Fibroblast of skin of right biceps (primary cell): ENCODE measurements at regions not wholly inside any gene's neighbourhood (a gene's known extent, or its start where the extent isn't known, plus 50 kb on each side); places are given as distances from the start of the nearest gene placed in this dataset.

ENCODE experiments used
- DNase-seq: peaks from one replicate; pipeline ENCODE4 v3.0.0-alpha.2; 2013

DNA sequence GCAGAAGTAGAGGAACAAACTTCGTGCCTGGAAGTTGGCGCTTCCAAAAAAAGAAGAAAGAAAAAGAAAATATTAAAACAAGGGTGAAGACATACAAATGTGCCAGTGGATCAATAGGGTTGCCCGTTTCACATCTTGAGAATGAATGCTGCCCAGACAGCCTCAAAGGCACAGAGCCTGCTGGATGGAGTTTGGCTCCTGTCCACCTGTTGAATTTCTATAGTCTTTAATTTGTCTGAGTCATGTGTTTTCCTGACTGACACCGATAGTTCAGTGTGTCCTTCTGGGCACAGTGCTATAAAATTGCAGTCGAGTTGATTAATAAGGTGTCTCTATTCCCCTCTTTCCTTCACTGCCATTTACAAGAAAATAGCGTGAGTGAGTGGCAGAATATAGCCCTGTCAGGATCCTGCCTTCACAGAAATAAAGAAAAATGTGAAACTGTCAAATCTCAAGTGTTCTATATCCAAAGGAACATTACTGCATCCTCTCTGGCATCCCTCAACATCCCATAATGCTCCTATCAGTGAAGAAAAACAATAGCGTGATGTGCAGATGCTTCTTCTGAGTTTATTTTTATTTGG is 471.3 kb upstream of the AUTS2 start:
- no peak for DNase-seq

DNA sequence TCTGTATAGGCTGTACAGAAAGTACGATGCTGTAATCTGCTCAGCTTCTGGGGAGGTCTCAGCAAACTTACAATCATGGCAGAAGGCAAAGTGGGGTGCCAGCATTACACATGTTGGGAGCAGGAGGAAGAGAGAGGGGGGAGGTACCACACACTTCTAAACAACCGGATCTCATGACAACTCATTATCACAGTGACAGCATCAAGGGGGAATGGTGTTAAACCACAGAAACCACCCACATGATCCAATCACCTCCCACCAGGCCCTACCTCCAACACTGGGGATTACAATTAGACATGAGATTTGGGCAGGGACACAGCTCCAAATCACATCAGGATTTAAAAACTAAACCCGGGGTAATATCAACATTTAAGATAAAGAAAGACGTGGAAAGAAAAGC is 468.8 kb upstream of the AUTS2 start:
- DNase-seq, result peak; percentile 65

DNA sequence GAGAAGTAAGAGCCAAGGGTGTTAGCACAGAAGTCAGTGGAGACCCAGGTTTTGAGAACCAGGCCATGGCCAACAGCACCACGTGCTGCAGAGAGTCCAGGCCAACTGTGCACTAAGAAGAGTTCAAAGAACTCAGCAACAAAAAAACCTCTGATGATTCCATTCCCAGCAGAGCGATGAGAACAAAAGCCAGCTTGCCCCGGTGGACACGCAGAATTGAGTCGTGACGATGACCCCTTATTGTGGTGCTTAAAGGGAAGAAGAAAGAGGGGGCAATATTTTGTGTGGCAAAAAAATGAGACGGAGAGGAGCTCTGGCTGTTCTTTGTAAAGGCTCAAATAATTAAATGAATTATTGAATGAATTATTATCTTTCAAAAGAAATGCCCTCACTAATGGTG is 468.3 kb upstream of the AUTS2 start:
- DNase-seq, result no peak

DNA sequence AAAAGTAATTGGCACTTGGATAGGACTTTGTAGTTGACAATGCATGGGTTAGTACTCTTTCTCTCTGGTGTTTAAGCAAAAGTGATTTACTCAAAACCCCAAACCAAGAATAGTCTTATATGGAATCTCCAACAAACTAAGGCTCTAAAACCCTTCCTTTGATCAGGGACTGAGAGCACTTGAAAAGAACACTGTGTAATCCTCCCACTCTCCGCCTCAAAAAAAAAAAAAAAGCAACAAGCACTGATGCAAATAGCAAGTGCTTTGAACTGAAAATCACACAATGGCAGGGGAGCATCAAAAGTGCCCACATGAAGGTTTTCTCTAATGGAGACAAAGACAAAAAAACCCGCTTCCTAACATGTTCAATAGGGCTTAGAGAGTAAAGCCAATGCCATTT is 467.9 kb upstream of the AUTS2 start:
- no peak for DNase-seq

DNA sequence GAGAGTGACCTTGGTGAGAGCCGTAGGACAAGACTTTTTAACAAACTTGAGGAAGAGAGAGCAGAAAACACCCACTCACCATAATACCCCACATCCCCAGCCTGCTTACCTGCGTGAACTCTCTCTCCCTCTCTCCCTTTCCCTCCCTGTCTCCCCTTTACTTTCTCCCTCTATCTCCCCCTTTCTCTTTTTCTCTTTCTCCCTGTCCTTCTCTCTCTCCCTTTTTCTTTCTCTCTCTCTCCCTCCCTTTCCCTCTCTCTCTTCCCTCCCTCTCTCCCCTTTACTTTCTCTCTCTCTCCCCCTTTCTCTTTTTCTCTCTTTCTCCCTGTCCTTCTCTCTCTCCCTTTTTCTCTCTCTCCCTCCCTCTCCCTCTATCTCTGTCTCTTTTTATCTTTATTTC is 464.0 kb upstream of the AUTS2 start:
- no peak for DNase-seq

DNA sequence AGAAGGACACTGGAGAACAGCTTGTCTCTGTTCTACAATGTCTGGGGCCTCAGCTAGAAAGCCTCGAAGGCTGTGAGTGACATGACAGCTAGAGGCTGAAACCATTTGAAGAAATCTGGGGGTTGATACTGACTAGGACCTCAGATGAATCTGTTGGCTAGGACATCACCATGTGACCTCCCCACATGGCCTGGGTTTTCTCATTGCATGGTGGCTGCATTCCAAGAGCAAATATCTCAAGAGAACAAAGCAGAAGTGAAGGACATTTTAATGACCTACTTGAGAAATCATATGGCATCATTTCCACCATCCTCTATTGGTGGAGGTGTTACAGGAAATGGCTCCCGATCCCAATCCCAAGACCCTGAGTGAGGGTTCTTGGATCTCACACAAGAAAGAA is 450.6 kb upstream of the AUTS2 start:
- DNase-seq, result no peak

DNA sequence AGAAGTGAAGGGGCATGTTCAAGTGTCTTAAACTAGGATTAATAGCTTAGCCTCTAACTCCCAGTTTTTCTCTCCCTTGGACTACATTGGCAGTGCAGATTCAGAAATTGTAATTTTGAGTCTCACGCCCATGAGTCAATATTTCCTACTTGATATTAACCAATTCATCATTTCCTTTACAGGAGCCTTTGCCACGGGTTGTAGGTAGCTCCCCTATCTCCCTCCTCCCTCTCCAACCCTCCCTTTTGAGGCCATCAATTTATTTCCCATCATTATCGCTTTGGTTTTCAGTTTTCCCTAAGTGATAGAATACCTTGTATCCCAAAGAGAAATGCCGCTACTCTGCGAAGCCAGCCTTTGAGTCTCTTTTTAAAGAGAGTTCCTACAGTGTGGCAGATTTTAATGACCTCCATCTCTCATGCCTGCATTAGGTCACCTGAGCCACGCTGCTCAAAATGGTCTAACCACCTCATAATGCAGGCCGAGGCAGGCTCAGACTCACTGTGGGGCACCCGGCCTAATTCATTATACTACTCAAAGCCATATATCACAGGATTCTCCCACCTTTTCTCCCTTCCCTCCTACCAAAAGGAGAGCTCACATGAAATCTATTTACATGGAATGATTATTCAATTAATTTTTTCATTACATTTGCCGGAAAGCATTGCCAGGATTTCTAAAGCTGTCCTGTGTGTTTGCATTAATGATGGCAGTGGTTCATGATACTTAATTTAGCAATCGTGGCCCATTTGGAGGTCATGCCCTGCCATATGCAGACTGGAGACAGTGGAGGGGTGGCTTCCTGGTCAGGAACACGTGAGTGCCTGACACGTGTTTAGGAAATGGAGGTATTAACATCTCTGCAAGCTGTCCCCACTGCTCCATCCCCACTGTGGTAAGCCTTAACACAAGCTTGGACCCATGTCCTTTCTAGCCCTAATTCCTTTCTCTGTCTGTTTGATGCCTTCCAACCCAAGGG is 448.2 kb upstream of the AUTS2 start:
- DNase-seq, result no peak

DNA sequence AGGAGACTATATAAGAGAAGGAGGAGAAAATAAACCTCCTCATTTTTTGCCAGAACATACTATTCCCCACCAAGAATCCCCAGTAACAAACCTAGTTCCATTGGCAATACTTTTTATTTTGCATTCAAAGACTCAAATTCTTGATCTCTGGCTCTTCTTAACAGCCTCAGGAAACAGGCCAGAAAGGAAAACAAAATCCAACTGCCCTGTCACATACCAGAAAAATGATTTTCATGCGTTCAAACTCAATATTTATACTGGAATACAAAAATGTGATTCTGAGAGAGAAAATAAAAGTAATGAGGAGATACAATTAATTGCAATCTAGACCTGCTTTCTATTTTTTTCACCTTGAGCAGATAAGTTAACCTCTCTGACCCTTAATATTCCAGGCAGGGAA is 435.9 kb upstream of the AUTS2 start:
- no peak for DNase-seq

DNA sequence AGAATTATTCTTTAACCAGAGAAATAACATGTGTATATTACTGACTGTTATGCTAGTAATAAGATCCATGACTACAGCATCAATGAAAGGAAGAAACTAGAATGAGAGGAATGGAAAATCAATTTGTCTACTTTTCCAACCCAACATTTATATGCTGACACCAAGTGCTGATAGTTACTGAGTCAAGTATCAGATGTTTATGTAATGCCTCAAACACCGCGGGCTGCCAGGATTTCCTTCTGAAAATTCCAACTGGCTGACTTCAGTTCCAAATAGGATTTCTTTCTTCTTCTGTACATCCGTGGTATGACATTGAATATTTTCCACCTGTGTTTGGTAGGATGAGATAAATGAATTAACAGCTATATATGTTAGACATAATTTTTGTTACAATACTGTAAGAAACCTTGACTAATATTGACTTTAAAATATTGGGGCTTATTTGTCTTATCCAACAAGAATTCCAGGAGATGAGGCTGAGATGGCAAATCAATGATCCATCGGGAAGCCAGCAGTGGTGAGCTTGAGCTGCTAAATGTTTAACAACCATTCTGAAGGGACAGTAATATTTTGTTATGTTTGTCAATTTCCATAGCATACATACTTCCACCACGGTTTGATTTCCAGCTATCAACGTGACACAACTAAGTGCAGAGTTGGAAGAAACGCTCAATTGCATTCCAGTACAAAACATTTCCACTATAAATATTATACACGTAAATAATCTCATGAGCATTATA is 435.2 kb upstream of the AUTS2 start:
- peak; percentile 85 for DNase-seq

DNA sequence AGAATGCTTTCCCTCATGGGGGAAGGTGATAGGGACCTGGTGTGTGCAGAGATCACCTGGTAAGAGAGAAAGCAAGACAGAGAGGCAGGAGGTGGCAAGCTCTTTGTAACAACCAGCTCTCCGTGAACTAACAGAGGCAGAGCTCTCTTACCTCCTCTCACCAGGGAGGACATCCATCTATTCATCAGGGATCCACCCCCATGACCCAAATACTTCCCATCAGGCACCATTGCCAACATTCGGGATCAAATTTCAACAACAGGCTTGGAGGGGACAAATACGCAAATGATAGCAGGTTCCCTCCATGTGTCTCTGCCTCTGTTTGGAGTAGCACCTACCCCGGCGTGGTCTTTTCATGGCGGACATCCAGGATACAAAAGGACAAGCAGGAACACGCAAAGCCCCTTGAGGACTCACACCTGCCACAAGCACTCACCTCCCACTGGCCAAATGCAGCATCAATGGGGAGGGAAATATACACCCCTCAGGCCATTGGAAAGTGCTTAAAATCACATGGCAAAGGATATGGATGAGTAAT is 431.2 kb upstream of the AUTS2 start:
- DNase-seq, result no peak

DNA sequence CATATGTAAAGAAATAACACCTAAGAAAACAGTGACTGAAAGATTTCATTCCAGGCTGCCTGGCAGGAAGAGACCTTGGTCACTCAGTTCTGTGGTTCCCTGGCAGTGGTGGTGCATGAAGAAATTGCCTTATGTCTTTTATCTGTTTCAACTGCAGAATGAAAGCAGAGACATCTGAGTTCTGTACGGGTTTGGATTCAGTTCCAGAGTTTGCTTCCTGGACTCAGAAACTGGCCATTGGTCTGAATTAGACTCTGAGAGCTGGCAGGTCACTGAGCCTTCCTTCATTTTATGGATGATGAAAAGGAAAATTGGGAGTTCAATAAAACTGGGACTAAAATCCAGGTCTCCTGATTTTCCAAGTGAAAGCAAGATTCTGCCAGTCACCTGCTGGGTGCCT is 428.9 kb upstream of the AUTS2 start:
- no peak for DNase-seq

DNA sequence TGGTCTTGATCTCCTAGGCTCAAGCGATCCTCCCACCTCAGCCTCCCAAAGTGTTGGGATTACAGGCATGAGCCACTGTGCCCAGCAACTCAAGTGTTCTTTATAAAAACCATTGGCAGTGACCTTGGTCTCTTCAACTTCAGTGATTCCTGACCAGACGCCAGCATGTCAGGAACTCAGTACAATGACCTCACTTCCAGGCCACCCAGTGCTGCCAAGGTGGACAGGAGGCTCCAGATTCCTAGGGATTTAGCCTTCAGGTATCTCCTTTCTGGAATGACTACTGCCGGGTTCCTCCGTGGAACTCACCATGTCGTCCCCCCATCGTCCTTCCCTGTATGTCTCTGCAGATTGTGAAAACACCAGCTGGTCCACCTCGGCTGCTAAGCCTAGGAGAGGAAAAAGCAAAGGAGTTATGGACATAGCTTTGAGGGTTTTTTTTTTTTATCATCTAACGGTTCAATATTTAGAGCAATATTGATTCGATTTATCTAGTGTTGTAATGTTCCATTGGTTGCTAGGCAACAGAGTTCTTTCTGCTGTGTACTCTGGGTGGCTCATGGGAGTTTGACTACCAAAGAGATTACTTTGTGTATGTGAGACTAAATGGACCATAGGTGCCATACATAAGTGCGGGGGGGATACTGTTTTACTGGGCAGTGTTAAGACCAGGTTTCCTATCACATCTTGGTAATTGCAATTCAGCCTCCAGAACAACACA is 425.8 kb upstream of the AUTS2 start:
- no peak for DNase-seq

DNA sequence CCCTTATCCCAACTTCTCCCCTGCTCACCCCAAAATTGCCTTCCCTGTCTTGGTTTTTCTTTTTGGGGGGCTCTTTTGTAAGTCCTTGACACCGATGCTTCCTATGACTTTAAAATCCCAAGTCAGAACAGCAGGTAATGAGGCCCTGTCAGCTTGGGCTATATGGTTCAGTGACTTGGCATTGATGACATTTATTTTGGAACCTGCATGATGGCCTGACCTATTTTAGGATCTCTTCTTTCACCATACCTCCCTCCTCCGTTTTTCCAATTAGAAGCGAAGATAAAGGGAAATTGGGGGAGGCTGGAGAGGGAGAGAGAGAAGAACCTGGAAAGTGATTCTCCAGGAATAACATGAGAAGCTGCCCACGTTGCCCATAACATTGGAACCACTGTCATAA is 424.9 kb upstream of the AUTS2 start:
- DNase-seq, result no peak

DNA sequence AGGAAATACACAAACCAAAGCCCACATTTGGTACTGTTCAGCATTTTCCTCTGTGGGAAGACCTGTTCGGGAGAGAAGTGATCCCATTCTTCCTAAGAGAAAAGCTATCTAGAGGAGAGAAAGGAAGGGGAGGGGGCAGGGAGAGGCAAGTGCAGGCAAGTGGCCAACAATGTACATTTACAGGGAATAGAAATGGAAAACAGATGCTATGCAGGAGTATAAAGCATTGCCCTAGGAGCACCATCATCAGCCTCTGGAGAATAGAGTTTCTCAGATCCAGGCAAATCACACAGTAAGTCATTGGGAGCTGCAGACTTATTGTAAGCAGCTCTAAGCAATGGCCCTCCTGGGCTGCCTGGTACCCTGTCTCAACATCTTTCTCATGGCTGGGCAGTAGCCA is 424.4 kb upstream of the AUTS2 start:
- peak; percentile 76 for DNase-seq

DNA sequence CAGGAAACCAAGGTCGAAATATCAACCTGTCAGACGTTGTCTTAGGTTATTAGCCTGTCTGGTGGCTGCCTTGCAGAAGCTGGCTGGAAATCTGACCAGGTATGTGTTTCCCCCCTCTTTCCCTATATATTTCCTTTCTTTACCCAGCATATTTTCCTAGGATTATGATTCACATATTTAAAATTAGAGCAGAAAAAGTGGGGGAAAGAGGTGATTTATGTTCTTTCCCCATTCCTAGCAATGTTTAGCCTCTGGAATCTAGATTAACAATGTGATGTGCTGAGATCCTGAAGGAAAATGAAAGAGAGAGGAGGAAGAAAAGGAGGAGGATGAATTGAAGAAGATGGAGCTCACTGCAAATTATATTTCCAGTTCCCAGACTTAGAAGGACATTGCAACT is 421.4 kb upstream of the AUTS2 start:
- DNase-seq, result peak; percentile 53

DNA sequence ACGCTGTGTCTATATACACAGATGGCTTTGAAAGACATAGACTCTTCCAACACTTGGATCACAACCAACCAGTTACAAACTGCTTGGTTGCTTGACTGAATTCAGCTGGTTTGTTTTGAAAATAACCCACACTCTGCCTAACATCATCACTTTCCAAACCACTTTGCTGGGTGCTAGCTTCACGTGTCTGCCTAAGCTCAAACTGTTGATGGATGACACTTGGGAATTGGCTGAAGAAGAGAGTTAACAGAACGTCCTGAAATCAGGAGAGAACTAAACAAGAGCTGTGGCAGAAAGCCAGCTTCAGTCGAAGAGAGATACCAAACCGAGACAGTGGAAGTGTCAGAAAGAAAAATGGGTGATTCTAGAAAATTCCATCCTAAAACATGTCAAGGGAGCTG is 420.8 kb upstream of the AUTS2 start:
- peak; percentile 34 for DNase-seq

DNA sequence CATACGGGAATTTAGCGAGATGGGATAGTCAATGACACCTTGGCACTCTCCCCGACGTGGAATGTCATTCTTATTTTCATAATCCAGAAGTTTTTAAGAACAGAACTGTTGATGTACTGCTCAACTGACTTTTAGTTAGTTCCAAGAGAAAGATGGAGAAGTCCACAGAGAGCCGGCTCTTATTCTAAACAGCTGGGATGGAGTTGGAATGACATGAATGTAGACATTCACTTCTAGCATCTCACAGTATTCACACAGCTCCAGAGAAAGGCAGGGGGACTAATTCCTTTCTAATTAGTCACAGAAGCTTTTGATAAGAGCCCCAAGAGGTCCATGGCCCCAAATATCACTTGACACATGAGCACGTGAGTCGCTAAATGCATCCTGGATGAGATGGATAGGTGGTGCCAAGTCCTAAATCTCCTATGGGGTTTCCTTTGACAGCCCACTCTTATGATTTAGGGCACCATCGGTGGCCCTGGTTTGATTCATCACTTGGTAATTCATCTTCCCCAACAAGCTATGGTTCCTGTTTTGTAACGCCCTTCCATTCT is 420.3 kb upstream of the AUTS2 start:
- DNase-seq, result peak; percentile 94

DNA sequence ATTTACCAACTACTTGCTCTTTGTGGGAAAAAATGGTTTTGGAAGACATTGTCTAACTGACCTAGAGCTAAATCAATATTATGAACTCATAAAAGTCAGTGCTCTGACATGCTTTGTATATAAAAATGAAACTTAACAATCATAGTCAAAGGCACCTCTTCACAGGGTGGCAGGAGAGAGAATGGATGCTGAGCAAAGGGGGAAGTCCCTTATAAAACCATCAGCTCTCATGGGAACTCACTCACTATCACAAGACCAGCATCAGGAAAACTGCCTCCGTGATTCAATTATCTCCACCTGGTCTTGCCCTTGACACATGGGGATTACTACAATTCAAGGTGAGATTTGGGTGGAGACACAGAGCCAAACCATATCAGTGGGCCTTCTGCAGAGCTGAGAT is 417.6 kb upstream of the AUTS2 start:
- no peak for DNase-seq

DNA sequence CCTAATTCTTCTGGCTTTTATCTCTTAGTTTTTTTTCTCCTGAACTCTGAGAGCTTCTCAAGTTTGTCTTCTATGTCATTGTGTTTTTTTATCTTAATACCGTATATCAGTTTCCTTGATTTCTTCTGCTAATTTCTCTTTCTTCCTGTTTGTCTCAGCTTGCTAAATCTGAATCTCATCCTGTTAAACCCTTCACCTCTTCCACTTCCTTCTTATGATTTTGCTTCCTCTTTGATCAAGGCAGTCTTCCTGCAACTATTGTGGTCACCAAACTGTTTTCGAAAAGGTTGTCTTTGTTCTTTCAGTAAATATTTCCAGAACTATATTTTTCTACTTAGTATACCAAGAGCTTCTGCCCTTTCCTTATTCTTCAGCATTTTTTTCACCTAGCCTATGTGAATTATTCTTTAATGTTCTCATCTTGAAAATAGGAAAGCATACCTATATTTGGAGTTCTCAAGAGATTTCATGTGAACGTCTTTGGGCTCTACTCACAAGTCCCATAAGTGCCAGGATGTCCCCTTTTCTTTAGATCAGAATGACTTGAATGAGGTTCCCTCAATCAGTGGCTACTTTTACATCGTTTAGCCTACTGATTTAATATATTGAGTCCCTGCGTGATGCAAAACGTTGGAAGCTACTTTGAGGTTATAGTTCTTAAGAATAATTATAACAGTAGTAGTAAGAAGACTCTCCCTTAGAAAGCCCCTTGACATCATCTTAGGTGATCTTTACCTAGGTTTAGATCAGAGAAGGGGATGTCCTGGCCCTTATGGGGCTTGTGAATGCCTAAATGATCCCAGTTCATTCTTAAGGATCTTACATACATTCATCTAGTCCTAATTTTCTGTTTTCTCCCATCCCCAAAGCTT is 415.4 kb upstream of the AUTS2 start:
- DNase-seq, result no peak

DNA sequence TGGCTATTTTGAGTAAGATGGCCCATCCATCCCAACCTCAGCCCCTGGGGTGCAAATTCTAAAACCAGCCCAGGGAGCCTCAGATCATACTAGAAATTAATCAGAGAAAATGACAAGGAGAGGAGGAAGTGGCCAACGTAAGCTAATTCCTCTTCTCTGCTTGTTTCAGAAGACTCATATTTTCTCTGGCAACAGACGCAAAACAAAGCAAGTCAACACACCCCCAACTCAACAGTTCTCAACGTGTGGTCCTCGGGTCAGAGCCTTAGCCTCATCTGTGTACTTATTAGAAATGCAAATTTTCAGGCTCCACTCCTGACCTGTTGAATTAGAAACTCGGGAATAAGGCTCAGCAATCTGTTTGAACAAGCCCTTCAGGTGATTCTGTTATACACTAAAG is 413.9 kb upstream of the AUTS2 start:
- peak; percentile 17 for DNase-seq

DNA sequence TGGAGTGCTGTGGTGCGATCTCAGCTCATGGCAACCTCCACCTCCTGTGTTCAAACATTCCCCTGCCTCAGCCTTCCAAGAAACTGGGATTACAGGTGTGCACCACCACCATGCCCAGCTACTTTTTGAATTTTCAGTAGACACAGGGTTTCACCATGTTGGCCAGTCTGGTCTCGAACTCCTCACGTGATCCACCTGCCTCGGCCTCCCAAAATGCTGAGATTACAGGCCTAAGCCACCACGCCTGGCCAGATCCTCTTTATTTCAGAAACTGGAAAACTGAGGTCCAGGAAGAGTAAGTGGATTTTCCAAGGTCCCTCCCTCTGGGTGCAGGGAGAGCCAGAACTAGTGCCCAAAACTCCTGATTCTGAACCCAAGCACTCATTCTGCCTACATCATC is 413.1 kb upstream of the AUTS2 start:
- DNase-seq, result no peak

DNA sequence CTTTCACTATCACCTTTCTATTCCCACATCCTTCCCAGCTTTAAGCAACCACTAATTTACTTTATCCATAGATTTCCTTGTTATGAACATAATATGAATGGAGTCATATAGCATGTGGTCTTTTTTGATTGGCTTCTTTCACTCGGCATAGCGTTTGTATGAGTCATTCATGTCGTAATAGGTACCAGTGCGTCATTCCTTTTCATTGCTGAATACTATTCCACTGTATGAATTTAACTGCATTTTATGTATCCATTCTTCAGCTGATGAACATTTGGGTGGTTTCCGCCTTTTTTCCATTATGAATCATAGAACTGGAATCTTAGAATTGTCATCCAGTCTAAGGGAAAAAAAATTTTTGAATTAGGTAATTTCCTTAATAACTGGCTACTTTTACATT is 411.3 kb upstream of the AUTS2 start:
- no peak for DNase-seq
